Posterior cingulate gyrus (tissue), 11 donors: ENCODE measurements at regions not wholly inside any gene's neighbourhood (a gene's known extent, or its start where the extent isn't known, plus 50 kb on each side); places are given as distances from the start of the nearest gene placed in this dataset.

Source experiments
- DNase-seq, 10 donors: peaks; one replicate each; pipeline versions ENCODE4 v3.0.0 to v3.0.0-alpha.2; 2020 to 2021; ENCODE audit warnings: mixed read lengths in 3 of 10
- intact Hi-C: fragments of 100-400 bp; cut with DNase I; formaldehyde crosslinking; loops from one replicate; pipeline ENCODE4 v1.15.1; 2023

DNA sequence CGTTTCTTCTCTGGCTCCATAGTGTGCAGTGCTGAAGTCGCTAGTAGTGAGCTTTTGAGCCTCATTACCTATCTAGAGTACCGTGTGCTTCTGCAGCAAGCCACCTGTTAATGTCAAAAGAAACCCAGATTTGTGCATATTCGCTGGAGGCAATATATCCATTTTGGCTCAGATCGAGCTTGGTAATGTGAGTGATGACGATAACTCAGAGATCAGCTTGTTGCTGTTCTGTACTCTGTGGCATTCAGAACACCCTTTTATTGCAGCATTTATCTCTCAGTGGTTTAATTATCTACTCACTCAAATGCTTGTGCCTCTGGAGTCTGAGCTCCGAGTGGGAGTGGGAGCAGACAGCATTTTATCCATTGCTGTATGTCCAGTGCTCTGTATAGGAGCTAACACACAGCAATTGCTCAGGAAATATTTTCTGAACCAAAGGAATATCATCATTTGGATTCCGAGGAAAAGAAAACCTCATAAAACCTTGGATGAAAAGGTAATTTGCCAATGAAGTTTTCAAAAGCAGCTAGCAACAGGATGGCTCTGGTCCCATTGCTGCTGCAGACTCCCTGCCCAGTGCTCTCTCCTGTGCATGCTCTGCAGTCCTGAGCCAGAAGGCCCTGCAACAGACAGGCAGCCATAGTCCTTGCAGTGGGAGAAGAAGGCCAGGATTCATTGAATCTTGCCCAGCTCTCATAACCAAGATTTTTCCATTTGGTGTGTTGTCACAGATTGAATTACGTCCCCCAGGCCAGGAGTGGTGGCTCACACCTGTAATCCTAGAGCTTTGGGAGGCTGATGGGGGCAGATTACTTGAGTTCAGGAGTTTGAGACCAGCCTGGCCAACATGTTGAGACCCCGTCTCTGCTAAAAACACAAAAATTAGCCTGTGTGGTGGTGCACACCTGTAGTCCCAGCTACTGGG is 183.8 kb downstream of the MYCN start:
- intact Hi-C loops = no loop called here
- no peak for DNase-seq

- DNase-seq = no peak
- intact Hi-C loops = no loop called here
Observed at GRCh38 chr2:16123421-16123820, 183.1 kb downstream of the MYCN start.

- intact Hi-C loops = no loop called here
Observed at GRCh38 chr2:16122556-16122955, 182.2 kb downstream of the MYCN start.

DNA sequence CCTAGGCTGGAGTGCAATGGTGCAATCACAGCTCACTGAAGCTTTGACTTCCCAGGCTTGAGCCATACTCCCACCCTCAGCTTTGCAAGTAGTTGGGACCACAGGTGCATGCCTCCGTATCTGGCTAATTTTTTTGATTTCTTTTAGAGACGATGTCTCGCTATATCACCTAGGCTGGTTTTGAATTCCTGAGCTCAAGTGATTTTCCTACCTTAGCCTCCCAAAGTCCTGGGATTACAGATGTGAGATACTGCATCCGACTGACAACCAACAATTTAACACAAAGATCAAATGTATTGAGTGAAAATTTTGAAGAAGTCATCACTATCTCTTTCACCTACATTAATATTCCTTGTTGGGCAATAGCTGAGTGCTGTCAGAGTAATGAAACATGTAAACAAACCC is 181.6 kb downstream of the MYCN start:
- intact Hi-C loops = no loop called here

More at GRCh38 chr2:16122556-16122955, 182.2 kb downstream of the MYCN start:
- DNase-seq = no peak

GRCh38 chr2:16121231-16121985 is 181.1 kb downstream of the MYCN start:
- intact Hi-C loops = no loop called here

More for the DNA sequence above, 181.6 kb downstream of the MYCN start:
- no peak for DNase-seq

DNA sequence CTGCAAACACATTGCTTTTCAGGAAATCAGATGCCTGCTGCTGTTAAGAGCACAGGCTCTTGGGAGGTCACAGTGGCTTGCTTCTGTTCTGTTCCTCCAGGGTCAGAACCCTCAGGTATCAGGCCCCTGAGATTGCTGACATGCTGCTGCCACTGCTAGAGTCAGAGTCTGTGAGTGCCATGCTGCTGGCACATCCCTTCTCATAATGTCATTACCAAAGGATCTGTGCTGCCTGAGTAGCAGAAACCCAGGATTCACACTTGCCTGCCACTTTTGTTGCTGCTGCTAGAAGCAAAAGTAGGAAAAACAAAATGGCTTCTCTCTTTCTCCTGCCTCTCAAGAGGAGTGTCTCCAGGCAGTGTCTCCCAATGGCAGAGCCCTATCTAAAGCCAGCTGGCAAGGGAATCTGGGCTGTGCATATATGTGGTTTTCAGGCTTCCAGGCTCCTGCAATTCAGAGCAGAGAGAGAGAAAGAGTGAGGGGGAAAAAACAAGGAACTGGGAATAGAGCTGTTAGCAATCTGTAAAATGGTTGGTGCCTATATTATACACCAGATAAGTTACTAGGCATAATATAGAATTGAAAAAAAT is 180.3 kb downstream of the MYCN start:
- intact Hi-C loops = no loop called here
- DNase-seq = no peak

More at GRCh38 chr2:16121231-16121985, 181.1 kb downstream of the MYCN start:
- no peak for DNase-seq

DNA sequence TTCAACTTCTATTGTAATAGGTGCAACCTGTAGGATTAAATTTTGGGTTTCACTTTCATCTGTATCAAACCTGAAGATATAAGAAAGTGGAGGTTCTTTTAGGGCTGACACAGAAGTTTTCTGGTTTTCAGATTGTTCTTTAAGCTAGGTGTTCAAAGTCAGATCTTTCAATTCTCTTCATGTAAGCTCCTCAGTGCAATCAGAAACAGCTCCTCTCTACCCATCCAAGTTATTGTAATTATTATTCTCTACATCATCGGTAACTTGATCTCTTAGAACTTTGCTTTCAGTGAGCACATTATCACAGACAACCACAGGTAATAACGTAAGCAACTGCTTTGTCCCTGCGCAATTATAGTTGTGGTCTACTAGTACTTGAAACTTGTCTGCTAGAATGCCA is 179.4 kb downstream of the MYCN start:
- DNase-seq = no peak

GRCh38 chr2:16118611-16119590 is 178.6 kb downstream of the MYCN start:
- DNase-seq = no peak
- intact Hi-C loops = no loop called here

More for the DNA sequence above, 179.4 kb downstream of the MYCN start:
- intact Hi-C loops = no loop called here

DNA sequence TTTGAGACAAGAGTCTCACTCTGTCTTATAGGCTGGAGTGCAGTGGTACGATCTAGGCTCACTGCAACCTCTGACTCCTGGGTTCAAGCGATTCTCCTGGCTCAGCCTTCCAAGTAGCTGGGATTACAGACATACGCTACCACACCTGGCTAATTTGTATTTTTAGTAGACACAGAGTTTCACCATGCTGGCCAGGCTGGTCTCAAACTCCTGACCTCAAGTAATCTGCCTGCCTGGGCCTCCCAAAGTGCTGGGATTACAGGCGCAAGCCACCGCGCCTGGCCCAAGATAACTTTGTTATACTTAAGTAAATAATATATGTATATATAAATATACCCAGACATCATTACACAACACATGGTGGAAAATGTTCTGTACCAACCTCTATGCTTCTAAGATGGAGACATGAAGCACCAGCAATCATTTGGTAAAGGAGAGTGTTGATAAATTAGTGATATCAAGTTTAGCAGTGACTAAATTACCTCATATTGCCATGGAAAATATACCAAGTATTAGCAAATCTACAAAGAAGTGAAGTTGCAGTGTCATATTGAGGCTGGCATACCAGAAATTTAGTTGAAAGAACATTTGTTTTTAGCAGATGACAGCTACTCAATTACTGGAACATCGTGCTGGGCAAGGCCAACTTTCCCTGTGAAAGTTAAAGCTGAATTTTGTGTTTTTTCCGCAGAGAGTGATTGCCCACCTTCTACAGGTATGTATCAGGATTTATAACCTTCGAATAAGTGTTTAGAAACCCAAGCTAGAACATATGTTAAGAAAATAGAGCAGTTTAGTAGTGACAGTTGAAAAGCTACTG is 177.7 kb downstream of the MYCN start:
- intact Hi-C loops = no loop called here
- DNase-seq = no peak

DNA sequence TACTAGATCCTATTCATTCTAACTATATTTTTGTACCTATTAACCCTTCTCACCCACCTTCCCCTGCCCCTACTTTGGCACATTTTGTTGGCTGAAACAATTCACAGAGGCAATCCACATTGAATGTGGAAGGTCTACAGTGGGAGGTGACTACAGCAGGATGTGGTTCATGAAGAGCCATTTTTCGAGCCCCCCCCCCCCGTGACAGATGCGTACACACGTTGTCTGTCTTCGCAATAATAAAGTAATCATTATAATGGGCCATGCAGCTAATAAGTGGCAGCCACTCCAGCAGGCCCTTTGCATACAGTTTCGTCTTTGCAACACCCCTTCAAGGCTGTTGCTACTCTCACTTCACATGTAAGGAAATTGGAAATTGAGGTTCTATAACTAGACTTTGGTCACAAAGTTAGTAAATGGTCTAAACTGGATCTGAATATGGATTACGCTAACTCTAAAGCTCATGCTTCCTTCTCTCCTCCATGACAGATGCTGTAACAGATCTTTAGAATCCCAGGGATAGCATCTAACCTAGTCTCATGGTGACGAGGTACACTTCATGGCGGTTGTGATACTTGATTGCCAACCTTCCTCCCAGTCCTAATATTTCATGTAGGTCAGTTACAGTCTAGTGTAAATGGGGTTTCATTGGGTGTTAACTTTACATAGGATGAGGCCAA is 176.8 kb downstream of the MYCN start:
- intact Hi-C loops = no loop called here
- DNase-seq = no peak

DNA sequence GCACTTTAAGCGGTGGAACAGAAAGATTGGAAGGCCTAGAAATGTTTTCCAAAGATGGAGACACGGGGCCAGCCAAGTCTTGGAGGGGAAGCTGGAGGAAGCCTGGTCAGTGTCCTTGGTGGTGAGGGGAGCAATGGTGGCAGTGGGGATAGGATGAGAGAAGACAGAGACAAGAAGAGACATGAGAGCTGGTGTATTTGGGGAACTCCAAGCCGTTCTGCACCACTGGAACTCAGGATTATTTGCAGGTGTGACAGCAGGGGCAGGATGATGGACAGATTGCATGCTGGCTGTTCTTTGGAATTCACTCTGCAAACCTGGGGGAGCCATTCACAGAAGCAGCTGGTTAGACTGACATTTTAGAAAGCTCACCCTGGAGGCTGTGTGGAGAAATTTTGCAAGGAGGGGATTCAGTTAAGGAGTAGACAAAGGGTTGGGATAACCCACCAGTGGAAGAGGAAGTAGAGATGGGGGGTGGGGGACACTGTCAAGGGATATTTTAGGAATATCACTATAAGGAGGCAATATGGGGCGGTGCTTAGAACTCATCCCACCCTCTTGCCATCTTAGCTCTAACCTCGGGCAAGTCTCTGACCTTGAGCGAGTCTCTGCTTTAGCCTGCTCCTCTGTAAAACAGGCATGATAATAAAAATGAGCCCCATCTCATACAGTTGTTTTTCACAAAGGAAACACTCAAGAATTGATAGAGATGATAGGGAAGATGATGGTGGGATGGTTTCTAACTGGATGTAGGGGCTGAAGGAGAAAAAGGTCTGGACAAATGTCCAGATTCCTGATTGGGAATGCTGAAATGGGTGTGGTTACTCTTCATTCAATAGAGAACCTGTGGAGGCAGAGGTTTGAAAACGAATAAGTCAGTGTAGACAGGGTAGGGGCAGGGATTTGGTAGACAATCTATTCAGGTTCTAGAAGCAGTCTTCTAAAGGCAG is 175.8 kb downstream of the MYCN start:
- no peak for DNase-seq
- intact Hi-C loops = no loop called here

- no peak for DNase-seq
- intact Hi-C loops = no loop called here
Observed at GRCh38 chr2:16115291-16115690, 174.9 kb downstream of the MYCN start.

DNA sequence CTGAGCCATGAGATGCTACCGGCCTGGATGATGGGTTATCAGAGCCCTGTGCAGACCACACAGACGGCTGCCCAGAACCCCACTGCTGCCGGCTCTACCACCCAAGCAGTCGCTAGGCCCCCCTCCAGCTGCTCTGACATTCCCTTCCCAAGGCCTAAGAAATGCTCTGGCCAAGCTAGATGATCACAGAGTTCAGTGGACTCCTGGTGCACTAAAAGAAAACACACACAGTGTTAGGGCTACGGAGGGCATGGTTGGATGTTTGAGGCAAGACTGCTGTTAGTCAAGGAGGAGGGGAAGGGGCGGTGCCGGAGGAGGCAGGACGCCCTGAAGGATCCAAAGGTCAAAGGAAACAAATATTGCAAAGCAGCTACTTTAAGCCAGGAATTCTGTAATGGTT is 174.5 kb downstream of the MYCN start:
- no peak for DNase-seq
- intact Hi-C loops = no loop called here

DNA sequence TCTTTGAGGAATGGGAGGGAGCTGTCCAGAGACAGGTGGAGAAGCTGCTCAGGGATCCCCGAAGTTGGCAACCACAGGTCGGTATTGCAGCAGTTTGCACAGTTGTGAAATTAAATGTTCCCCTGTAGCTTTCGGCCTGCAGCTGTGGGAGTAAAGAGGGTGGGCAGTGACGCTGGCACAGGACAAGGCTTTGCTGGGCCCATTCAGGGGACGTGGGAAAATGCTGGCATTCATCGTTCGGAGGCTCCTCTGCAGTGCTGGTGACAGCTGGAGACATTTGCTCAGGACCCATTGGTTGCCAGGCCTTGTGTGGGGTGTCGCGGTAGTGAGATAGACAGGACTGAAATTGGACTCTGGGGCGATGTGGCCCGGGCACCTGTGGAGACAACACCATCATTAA is 173.7 kb downstream of the MYCN start:
- no peak for DNase-seq
- intact Hi-C loops = no loop called here

- intact Hi-C loops = no loop called here
- no peak for DNase-seq
Observed at GRCh38 chr2:16113568-16113967, 173.2 kb downstream of the MYCN start.

DNA sequence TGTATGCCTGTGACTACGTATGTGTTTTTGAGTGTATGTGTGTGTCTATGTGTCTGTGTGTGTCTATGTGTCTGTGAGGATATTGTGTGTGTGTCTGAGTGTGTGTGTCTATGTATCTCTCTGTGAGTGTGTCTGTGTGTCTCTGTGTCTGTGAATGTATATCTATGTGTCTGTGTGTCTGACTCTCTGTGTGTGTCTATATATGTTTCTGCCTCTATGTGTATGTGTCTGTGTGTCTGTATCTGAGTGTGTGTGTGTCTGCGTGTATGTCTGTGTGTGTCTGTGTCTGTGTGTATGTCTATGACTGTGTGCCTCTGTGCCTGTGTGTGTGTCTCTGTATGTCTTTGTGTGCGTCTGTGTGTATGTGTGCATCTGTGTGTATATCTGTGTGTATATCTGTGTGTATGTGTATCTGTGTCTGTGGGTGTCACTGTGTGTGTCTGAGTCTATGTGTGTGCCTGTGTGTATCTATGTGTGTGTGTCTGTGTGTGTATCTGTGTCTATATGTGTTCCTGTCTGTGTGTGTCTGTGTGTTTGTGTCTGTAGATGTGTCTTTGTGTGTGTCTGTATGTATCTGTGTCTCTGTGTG is 172.7 kb downstream of the MYCN start:
- intact Hi-C loops = no loop called here
- no peak for DNase-seq
